Central memory CD8-positive, alpha-beta T cell (primary cell): ENCODE measurements at regions not wholly inside any gene's neighbourhood (a gene's known extent, or its start where the extent isn't known, plus 50 kb on each side); places are given as distances from the start of the nearest gene placed in this dataset.

Source experiments
- ATAC-seq: fragments of 150-1000 bp; cut with Tn5 transposase; replicated peaks from 2 replicates; pipeline ENCODE4 v1.10.0; 2022; ENCODE audit warnings: mild to moderate bottlenecking, moderate FRiP score, moderate number of reproducible peaks; ENCODE audit not compliant: poor library complexity, severe bottlenecking; ENCODE audit errors: extremely low read depth
- DNase-seq, 2 donors: peaks; one replicate each; pipeline ENCODE4 v3.0.0; 2021; ENCODE audit warnings: low spot score in 2 of 2
- H3K27ac Mint-ChIP-seq: one replicate; pipeline ENCODE4 v1.8.0; 2022; ENCODE audit warnings: low read depth, mild to moderate bottlenecking, moderate library complexity, mixed read lengths
- H3K27me3 Mint-ChIP-seq: one replicate; pipeline ENCODE4 v1.8.0; 2022; ENCODE audit warnings: mixed read lengths
- H3K36me3 Mint-ChIP-seq: one replicate; pipeline ENCODE4 v1.8.0; 2022; ENCODE audit warnings: mild to moderate bottlenecking, moderate library complexity, mixed read lengths; ENCODE audit not compliant: insufficient read depth
- H3K4me1 Mint-ChIP-seq: one replicate; pipeline ENCODE4 v1.8.0; 2022; ENCODE audit warnings: mixed read lengths
- H3K4me3 Mint-ChIP-seq: one replicate; pipeline ENCODE4 v1.8.0; 2022; ENCODE audit warnings: mild to moderate bottlenecking, moderate library complexity, mixed read lengths
- H3K9me3 Mint-ChIP-seq: one replicate; pipeline ENCODE4 v1.8.0; 2022; ENCODE audit warnings: mixed read lengths

GRCh38 chr2:75253526-75253925 is 54.2 kb upstream of the TACR1 start:
- DNase-seq (no peak), ATAC-seq (no peak)
- Mint-ChIP-seq H3K4me3 (no peak overlapping the region), H3K9me3 (peaks cover 12% of the 10 kb centered on the region), H3K36me3 (no peaks in the 10 kb centered on the region), H3K4me1 (no peaks in the 10 kb centered on the region), H3K27me3 (peaks cover 9% of the 10 kb centered on the region), H3K27ac (no peak overlapping the region)

GRCh38 chr2:75251896-75252295 is 52.6 kb upstream of the TACR1 start:
- Mint-ChIP-seq H3K9me3 (peaks cover 12% of the 10 kb centered on the region), H3K36me3 (no peaks in the 10 kb centered on the region), H3K4me1 (no peaks in the 10 kb centered on the region), H3K27ac (no peak overlapping the region), H3K27me3 (peaks cover 9% of the 10 kb centered on the region), H3K4me3 (no peak overlapping the region)
- no peak for DNase-seq
- no peak for ATAC-seq
